IPS-11a (cell line): ENCODE measurements at regions not wholly inside any gene's neighbourhood (a gene's known extent, or its start where the extent isn't known, plus 50 kb on each side); places are given as distances from the start of the nearest gene placed in this dataset.
A peak's percentile ranks its signal among the peaks of the same experiment; 100 is the strongest.
"Not testable (repeated sequence)": the region's sequence is repeated elsewhere in the genome, so short reads cannot be mapped to it uniquely, and the experiment has no call there.

Experiments used
- H3K4me3 ChIP-seq: one replicate; pipeline ENCODE4 v1.5.1; 2013; ENCODE audit warnings: low read depth, low read length, control low read depth

GRCh38 chr3:110821586-110821985, 250.0 kb upstream of the NECTIN3 start:
- H3K4me3 ChIP-seq, result no peak overlapping the region

DNA sequence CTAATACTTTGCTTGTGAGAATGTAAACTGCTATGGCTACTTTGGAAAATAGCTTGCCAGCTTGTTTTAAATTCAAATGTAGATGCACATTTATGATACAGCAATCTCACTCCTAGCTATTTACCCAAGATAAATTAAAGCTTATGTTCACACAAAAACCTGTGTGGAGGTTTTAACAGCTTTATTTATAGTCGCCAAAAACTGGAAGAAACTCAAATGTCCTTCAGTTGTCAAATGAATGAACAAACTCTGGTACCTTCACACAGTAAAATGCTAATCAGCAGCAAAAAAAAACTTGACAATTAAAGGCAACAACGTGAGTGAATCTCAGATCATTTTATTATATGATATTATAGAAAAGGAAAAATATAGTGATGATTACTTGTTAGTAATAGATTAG, 248.6 kb upstream of the NECTIN3 start:
- no peak overlapping the region for H3K4me3 ChIP-seq

GRCh38 chr3:110846971-110847370, 224.6 kb upstream of the NECTIN3 start:
- H3K4me3 ChIP-seq, result no peak overlapping the region

DNA sequence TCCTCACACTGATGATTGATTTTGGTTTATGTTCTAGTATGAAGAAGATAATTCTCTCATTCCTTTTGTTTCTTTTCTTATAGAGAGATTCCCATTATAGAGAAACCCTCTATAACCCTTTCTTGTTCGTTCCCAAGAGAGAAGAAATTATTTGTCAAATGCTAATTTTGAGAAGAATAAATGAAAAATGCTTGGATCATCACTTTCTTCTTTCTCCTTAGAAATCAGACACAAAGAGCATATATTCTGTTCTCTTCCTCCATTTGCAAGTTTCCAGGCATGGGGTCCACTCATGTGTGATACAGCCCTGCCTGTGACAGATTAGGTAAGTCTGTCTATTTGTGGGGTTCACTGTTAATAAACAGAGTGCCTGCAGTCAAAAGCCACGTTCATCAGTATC, 222.6 kb upstream of the NECTIN3 start:
- H3K4me3 ChIP-seq, result no peak overlapping the region

GRCh38 chr3:110851736-110852135, 219.9 kb upstream of the NECTIN3 start:
- no peak overlapping the region for H3K4me3 ChIP-seq

DNA sequence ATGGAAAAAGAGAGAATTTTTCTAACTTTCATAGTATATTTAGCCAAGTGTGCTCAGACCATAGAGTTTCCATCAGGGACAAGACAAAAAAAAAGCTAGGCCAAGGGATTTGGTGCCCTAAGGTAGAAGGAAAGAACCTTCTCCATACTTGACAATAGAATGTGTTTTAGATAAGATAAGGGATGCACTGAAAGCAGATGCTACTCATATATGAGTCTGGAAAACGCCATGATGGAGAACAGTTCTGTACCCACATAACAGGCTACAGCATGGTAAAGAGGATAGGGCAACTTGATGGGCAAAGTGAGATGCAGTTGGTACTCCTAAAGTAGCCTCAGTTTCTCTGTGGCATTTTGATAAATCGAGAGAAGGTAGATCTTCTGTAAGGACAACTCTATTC, 216.4 kb upstream of the NECTIN3 start:
- H3K4me3 ChIP-seq, result no peak overlapping the region

- no peak overlapping the region for H3K4me3 ChIP-seq
Measured at GRCh38 chr3:110856916-110857315, 214.7 kb upstream of the NECTIN3 start.

GRCh38 chr3:110858549-110858948, 213.1 kb upstream of the NECTIN3 start:
- no peak overlapping the region for H3K4me3 ChIP-seq

- H3K4me3 ChIP-seq, result no peak overlapping the region
Measured at GRCh38 chr3:110859336-110859735, 212.3 kb upstream of the NECTIN3 start.

DNA sequence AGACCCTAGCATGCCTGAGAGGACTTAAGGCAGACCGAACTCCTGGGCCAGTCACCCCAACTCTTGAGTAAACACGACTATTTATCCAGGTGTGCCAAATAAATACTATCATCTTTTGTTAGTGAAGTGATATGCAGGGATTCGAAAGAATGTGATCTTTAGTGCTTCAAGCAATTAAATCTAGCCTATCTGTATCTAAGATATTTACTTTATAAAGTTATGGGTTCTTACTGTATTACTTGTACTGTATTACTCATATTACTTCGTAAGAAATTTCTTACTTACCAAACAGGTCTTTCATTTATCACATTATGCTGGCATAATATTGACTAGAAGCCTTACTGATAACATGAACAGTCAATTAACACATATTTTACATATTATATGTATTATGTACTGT, 211.6 kb upstream of the NECTIN3 start:
- no peak overlapping the region for H3K4me3 ChIP-seq

- no peak overlapping the region for H3K4me3 ChIP-seq
Measured at GRCh38 chr3:110865934-110866333, 205.7 kb upstream of the NECTIN3 start.

GRCh38 chr3:110868106-110868505, 203.5 kb upstream of the NECTIN3 start:
- H3K4me3 ChIP-seq, result no peak overlapping the region

GRCh38 chr3:110869736-110870135, 201.9 kb upstream of the NECTIN3 start:
- no peak overlapping the region for H3K4me3 ChIP-seq

DNA sequence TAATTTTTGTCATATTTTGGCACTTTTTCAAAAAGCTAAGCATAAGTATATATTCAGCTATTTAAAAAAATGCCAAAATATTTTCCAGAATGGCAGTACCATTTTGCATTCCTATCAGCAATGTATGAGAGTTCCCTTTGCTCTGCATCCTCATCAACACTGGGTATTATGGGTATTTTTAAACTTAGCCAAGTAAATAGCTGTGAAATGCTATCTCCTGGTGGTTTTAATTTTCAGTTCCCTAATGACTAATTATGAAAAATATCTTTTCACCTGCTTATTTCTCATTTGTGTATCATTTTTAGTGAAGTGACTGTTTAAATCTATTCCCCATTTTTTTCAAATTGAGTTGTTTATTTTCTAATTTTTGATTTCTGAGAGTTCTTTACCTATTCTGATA, 199.7 kb upstream of the NECTIN3 start:
- H3K4me3 ChIP-seq, result no peak overlapping the region

- no peak overlapping the region for H3K4me3 ChIP-seq
Measured at GRCh38 chr3:110878692-110879091, 192.9 kb upstream of the NECTIN3 start.

- no peak overlapping the region for H3K4me3 ChIP-seq
Measured at GRCh38 chr3:110881069-110881468, 190.5 kb upstream of the NECTIN3 start.

GRCh38 chr3:110886222-110886893, 185.3 kb upstream of the NECTIN3 start:
- H3K4me3 ChIP-seq, result no peak overlapping the region

GRCh38 chr3:110887176-110887575, 184.4 kb upstream of the NECTIN3 start:
- no peak overlapping the region for H3K4me3 ChIP-seq

GRCh38 chr3:110888625-110889375, 182.8 kb upstream of the NECTIN3 start:
- peak overlapping the region; percentile 13 for H3K4me3 ChIP-seq

GRCh38 chr3:110889376-110889699, 182.3 kb upstream of the NECTIN3 start:
- H3K4me3 ChIP-seq, result not testable (repeated sequence)

- no peak overlapping the region for H3K4me3 ChIP-seq
Measured at GRCh38 chr3:110894574-110894973, 177.0 kb upstream of the NECTIN3 start.

DNA sequence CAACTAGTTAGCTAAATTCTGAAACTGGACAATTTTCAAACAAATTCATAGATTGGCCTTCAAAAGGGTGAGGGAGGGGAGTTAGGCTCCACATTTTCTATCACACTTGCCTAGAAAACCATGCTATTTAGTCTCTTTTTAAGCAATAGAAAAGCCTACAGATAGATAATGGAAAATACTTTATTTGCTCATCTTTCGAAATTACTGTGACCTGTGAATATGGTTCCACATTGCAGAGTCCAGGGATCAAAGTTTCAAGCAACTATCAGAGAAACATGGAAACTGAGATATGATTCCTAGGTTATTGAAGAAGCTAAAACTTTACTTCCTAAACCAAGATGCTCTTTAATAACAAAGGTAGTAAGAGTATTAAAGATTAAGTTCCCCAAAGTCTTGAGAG, 176.6 kb upstream of the NECTIN3 start:
- H3K4me3 ChIP-seq, result no peak overlapping the region

GRCh38 chr3:110897046-110897445, 174.6 kb upstream of the NECTIN3 start:
- no peak overlapping the region for H3K4me3 ChIP-seq
